ENCODE measurements at regions not wholly inside any gene's neighbourhood (a gene's known extent, or its start where the extent isn't known, plus 50 kb on each side); places are given as distances from the start of the nearest gene placed in this dataset.
"Not testable (repeated sequence)": the region's sequence is repeated elsewhere in the genome, so short reads cannot be mapped to it uniquely, and the experiment has no call there.

- not testable (repeated sequence) for TF ChIP-seq CTCF (IDR thresholded peaks at IDR 0.05); EZH2 (IDR thresholded peaks at IDR 0.05; ENCODE audit: borderline replicate concordance, insufficient read depth, low read depth, low read length, poor library complexity, severe bottlenecking)
Measured at GRCh38 chr2:199533873-199534272, 76.1 kb upstream of the SATB2 start.

All from B cell (primary cell).